ENCODE measurements at regions not wholly inside any gene's neighbourhood (a gene's known extent, or its start where the extent isn't known, plus 50 kb on each side); places are given as distances from the start of the nearest gene placed in this dataset.

DNA sequence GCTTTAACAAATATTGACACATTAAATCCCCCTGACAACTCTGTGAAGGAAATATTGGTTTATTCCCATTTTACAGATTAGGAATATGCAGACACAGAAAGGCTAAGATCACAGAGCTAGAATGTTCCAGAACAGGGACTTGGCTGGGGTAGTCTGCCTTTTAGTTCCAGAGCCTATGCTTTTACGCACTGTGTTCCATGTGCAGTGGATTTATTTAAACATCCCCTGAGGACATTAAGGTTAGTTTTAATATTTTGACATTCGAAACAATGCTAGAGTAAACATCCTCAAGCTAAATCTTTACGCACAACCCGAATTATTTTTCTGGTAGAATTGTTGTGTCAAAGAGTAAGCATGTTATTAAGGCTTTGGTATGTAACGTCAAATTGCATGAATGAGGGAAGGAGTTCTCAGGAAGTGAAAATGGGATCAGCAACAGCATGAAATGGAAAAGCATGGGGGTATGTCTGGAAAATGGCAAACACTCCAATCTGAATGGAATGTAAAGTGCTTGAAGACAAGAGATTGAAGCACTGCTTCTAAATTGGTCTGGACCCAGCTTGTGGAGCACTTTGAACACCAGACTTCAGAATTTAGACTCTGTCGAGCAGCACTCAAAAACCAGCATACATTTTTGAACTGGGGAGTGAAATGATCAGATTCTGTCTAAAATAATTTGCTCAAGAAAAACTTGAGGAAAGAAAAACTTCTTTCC lies 429.9 kb downstream of the CD83 start:
- TF ChIP-seq POLR2AphosphoS5 (IDR thresholded peaks at IDR 0.05; ENCODE audit: low read depth, low read length) = no peak
- TF ChIP-seq, protein P1, sequence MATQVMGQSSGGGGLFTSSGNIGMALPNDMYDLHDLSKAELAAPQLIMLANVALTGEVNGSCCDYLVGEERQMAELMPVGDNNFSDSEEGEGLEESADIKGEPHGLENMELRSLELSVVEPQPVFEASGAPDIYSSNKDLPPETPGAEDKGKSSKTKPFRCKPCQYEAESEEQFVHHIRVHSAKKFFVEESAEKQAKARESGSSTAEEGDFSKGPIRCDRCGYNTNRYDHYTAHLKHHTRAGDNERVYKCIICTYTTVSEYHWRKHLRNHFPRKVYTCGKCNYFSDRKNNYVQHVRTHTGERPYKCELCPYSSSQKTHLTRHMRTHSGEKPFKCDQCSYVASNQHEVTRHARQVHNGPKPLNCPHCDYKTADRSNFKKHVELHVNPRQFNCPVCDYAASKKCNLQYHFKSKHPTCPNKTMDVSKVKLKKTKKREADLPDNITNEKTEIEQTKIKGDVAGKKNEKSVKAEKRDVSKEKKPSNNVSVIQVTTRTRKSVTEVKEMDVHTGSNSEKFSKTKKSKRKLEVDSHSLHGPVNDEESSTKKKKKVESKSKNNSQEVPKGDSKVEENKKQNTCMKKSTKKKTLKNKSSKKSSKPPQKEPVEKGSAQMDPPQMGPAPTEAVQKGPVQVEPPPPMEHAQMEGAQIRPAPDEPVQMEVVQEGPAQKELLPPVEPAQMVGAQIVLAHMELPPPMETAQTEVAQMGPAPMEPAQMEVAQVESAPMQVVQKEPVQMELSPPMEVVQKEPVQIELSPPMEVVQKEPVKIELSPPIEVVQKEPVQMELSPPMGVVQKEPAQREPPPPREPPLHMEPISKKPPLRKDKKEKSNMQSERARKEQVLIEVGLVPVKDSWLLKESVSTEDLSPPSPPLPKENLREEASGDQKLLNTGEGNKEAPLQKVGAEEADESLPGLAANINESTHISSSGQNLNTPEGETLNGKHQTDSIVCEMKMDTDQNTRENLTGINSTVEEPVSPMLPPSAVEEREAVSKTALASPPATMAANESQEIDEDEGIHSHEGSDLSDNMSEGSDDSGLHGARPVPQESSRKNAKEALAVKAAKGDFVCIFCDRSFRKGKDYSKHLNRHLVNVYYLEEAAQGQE (IDR thresholded peaks at IDR 0.05; ENCODE audit: insufficient read depth in 1 of 2, low read depth in 2 of 2, low read length in 2 of 2) = no peak
- TF ChIP-seq TAF1 (IDR thresholded peaks at IDR 0.05; ENCODE audit: borderline replicate concordance, insufficient read depth, low read length) = no peak
- no peak for TF ChIP-seq SIN3A (IDR thresholded peaks at IDR 0.05; ENCODE audit: borderline replicate concordance, insufficient read depth, low read length)
